ENCODE measurements at regions not wholly inside any gene's neighbourhood (a gene's known extent, or its start where the extent isn't known, plus 50 kb on each side); places are given as distances from the start of the nearest gene placed in this dataset.

GRCh38 chr12:4044101-4044500, 170.9 kb upstream of the PARP11 start:
- TF ChIP-seq, protein P1, sequence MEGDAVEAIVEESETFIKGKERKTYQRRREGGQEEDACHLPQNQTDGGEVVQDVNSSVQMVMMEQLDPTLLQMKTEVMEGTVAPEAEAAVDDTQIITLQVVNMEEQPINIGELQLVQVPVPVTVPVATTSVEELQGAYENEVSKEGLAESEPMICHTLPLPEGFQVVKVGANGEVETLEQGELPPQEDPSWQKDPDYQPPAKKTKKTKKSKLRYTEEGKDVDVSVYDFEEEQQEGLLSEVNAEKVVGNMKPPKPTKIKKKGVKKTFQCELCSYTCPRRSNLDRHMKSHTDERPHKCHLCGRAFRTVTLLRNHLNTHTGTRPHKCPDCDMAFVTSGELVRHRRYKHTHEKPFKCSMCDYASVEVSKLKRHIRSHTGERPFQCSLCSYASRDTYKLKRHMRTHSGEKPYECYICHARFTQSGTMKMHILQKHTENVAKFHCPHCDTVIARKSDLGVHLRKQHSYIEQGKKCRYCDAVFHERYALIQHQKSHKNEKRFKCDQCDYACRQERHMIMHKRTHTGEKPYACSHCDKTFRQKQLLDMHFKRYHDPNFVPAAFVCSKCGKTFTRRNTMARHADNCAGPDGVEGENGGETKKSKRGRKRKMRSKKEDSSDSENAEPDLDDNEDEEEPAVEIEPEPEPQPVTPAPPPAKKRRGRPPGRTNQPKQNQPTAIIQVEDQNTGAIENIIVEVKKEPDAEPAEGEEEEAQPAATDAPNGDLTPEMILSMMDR (IDR thresholded peaks at IDR 0.05), result no peak
- no peak for TF ChIP-seq POLR2A (IDR thresholded peaks at IDR 0.05)
